Left lung (tissue), 4 donors: ENCODE measurements at regions not wholly inside any gene's neighbourhood (a gene's known extent, or its start where the extent isn't known, plus 50 kb on each side); places are given as distances from the start of the nearest gene placed in this dataset.

Experiments
- ATAC-seq: fragments of 200-7000 bp; cut with Tn5 transposase; one replicate; pipeline ENCODE4 v1.9.1; 2020; ENCODE audit warnings: moderate library complexity
- DNase-seq, 4 donors: peaks; one replicate each; pipeline ENCODE4 v3.0.0-alpha.2; 2013 to 2020
- H3K27ac ChIP-seq, 2 donors: fragments of 200-600 bp; sonication (generic) in 1 of 2; one replicate each; pipeline versions ENCODE4 v1.5.0 to v1.8.0; 2020 to 2021
- H3K27me3 ChIP-seq, 2 donors: fragments of 200-600 bp; sonication (generic) in 1 of 2; one replicate each; pipeline versions ENCODE4 v1.5.0 to v1.8.0; 2020 to 2021
- H3K36me3 ChIP-seq, 2 donors: fragments of 200-600 bp; sonication (generic) in 1 of 2; one replicate each; pipeline versions ENCODE4 v1.5.0 to v1.8.0; 2020 to 2021
- H3K4me1 ChIP-seq, 2 donors: fragments of 200-600 bp; one replicate each; pipeline ENCODE4 v1.8.0; 2021
- H3K4me3 ChIP-seq, 2 donors: fragments of 200-600 bp; sonication (generic) in 1 of 2; one replicate each; pipeline versions ENCODE4 v1.5.0 to v1.8.0; 2020 to 2021; ENCODE audit warnings: mild to moderate bottlenecking in 1 of 2
- H3K9me3 ChIP-seq, 2 donors: fragments of 200-600 bp; sonication (generic) in 1 of 2; one replicate each; pipeline versions ENCODE4 v1.5.0 to v1.8.0; 2020 to 2021
- intact Hi-C, 2 donors: fragments of 100-400 bp; cut with DNase I; formaldehyde crosslinking; loops; one replicate each; pipeline versions ENCODE4 v1.11.2 to v1.14.2; 2022
- TF ChIP-seq, protein P1 (sequence below), 2 donors: fragments of 200-600 bp; sonication (generic) in 1 of 2; IDR thresholded peaks; one replicate each; pipeline versions ENCODE4 v1.5.0 to v1.8.0; 2021; ENCODE audit warnings: antibody characterized with exemption in 2 of 2
- donor health status: DM: no; HTN: yes; CAD: no.
- donor health status: DM: no; HTN: no; CAD: no.

DNA sequence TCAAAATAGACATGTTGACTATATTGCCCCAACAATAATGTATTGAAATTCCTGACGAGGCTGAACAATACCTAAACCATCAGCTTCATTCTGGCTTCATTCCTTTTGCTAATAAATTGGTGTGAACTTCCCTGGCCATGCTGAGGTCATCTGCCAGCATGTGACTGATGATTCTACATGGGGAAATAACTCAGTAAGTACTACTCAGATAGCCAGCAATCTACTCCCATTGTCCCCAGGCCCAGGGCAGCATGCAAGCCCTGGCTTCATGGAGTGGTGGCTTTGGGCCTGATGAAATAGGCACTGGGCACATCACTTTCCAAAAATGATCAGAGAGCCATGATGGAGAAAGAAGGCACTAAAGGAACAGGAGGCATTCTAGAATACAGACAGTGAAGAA lies 468.5 kb upstream of the PIK3C3 start:
- no peaks in the 10 kb centered on the region for H3K9me3 ChIP-seq
- DNase-seq (no peak), ATAC-seq (no peak)
- no peak overlapping the region for H3K4me3 ChIP-seq
- no peaks in the 10 kb centered on the region for H3K27me3 ChIP-seq
- no peak overlapping the region for H3K27ac ChIP-seq
- intact Hi-C loops = no loop called here
- TF ChIP-seq, protein P1, sequence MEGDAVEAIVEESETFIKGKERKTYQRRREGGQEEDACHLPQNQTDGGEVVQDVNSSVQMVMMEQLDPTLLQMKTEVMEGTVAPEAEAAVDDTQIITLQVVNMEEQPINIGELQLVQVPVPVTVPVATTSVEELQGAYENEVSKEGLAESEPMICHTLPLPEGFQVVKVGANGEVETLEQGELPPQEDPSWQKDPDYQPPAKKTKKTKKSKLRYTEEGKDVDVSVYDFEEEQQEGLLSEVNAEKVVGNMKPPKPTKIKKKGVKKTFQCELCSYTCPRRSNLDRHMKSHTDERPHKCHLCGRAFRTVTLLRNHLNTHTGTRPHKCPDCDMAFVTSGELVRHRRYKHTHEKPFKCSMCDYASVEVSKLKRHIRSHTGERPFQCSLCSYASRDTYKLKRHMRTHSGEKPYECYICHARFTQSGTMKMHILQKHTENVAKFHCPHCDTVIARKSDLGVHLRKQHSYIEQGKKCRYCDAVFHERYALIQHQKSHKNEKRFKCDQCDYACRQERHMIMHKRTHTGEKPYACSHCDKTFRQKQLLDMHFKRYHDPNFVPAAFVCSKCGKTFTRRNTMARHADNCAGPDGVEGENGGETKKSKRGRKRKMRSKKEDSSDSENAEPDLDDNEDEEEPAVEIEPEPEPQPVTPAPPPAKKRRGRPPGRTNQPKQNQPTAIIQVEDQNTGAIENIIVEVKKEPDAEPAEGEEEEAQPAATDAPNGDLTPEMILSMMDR (IDR thresholded peaks at IDR 0.05) = no peak
- no peaks in the 10 kb centered on the region for H3K4me1 ChIP-seq
- H3K36me3 ChIP-seq = no peaks in the 10 kb centered on the region

DNA sequence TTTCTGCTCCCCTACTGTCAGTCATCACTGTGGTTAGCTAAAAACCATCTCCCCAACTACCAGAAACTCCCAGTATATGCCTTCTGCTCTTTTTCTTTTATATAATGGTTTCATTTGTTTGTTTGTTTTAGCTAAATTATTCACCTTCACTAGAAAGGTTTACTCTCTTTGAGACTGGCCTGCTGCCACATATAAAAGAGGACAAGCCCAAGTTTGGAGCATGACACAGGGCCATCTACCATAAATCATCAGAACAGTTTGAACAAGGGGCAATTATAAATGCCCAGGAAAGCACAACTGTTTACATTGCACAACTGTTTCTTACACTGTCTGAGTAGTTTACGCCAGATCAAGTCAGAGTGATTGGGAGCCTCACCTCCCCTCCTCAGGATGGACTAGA lies 471.0 kb upstream of the PIK3C3 start:
- H3K27me3 ChIP-seq = no peaks in the 10 kb centered on the region
- H3K36me3 ChIP-seq = no peaks in the 10 kb centered on the region
- intact Hi-C loops = no loop called here
- DNase-seq = no peak
- ATAC-seq = no peak
- TF ChIP-seq, protein P1 (IDR thresholded peaks at IDR 0.05) = no peak
- H3K9me3 ChIP-seq = no peaks in the 10 kb centered on the region
- no peak overlapping the region for H3K27ac ChIP-seq
- no peak overlapping the region for H3K4me3 ChIP-seq
- no peaks in the 10 kb centered on the region for H3K4me1 ChIP-seq

DNA sequence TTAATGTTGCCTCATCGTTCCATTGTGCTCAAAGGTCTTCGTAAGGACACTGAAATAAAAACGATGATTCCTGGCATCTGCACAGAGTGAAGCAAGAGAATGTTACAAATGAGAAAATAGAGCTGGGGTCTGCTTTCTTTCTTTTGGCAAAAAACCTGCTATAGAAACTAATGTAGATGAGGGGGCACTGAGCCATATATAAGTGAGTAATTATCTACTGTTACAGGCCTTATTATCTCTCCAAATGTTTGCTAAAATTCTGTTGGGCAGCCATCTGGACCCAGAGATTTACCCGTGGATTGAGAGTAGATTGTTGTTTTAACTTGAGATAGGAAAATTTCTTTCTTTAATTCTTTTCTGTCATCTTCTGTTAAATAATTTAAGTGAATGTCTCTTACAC lies 472.5 kb upstream of the PIK3C3 start:
- Histone ChIP-seq H3K27ac (no peak overlapping the region), H3K9me3 (no peaks in the 10 kb centered on the region), H3K27me3 (no peaks in the 10 kb centered on the region), H3K4me1 (no peaks in the 10 kb centered on the region), H3K4me3 (no peak overlapping the region), H3K36me3 (no peaks in the 10 kb centered on the region)
- intact Hi-C loops = no loop called here
- ATAC-seq (no peak), DNase-seq (peak in 1 of 4 donors; percentile 16)
- TF ChIP-seq, protein P1 (IDR thresholded peaks at IDR 0.05) = no peak

DNA sequence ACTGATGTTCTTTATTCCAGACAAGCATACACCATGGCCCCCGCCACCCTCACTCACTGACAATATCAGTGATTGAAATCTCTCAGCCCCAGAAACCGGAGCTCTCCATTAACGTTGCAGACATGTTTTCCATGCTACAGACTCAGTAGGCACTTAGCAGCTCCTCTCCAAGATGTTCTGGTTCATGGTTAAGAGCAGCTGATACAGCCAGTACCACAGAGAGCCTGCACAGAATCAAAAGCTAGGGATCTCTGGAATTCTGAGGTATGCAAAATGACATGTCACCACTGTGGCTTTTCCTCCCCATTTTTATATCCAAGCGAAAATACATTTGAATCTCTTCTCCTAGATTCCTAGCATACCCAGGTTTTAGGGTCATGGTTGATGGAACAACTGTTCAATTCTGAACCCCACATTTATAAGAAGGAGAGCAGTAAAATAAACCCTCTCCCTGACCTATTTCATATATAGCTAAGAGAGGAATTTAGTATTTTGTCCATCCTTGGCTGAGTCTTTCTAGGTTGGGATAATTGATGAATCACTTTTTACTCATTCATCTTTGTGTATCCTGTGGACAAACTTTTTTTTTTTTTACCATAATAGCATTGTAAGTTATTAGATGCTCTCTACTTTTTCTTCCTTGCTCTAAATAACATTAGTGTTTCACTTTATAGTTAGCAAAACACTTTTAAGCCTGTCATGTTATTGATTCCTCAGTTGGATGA lies 488.4 kb upstream of the PIK3C3 start:
- no peaks in the 10 kb centered on the region for H3K4me1 ChIP-seq
- TF ChIP-seq, protein P1 (IDR thresholded peaks at IDR 0.05) = no peak
- ATAC-seq (no peak), DNase-seq (no peak)
- no peak overlapping the region for H3K27ac ChIP-seq
- intact Hi-C loops = no loop called here
- H3K4me3 ChIP-seq = no peak overlapping the region
- no peaks in the 10 kb centered on the region for H3K9me3 ChIP-seq
- no peaks in the 10 kb centered on the region for H3K27me3 ChIP-seq
- no peaks in the 10 kb centered on the region for H3K36me3 ChIP-seq

DNA sequence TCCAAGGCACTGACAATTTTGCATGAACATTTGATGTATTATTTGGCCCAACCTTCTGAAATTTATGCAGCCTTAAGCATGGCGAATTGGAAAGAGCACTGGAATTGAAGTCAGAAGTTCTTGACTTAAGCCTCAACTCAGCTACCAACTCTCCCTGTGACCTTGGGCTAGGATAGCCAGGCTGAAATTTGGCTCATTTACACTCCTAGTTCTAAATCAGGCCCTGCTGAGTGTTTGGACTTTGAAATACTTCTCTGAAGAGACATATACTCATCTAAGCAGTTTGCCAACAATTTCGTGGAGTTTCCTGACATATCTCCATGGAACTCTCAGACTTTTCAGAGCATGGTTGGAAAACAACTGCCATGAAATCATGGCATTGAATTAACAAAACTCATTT lies 489.6 kb upstream of the PIK3C3 start:
- Histone ChIP-seq H3K9me3 (no peaks in the 10 kb centered on the region), H3K27me3 (no peaks in the 10 kb centered on the region), H3K36me3 (no peaks in the 10 kb centered on the region), H3K27ac (no peak overlapping the region), H3K4me1 (no peaks in the 10 kb centered on the region), H3K4me3 (no peak overlapping the region)
- intact Hi-C loops = no loop called here
- no peak for ATAC-seq
- no peak for DNase-seq
- TF ChIP-seq, protein P1 (IDR thresholded peaks at IDR 0.05) = no peak
